Thoracic aorta (tissue), 2 donors: ENCODE measurements at regions not wholly inside any gene's neighbourhood (a gene's known extent, or its start where the extent isn't known, plus 50 kb on each side); places are given as distances from the start of the nearest gene placed in this dataset.

Experiments
- ATAC-seq: fragments of 150-250 bp; one replicate; pipeline ENCODE4 v1.8.0; 2017; ENCODE audit warnings: low read depth; ENCODE audit not compliant: insufficient number of reproducible peaks, low FRiP score
- DNase-seq: peaks from one replicate; pipeline ENCODE4 v3.0.0-alpha.2; 2020; ENCODE audit warnings: low spot score
- H3K27ac ChIP-seq, 2 donors: fragments of 200-600 bp; sonication (generic); 1 replicate in 1 of 2; 2 replicates in 1 of 2; pipeline ENCODE4 v1.5.1; 2016; ENCODE audit warnings: mild to moderate bottlenecking in 2 of 2, moderate library complexity in 2 of 2
- H3K27me3 ChIP-seq: fragments of 200-600 bp; sonication (generic); replicated peaks from 2 replicates; pipeline ENCODE4 v1.6.0; 2016; ENCODE audit warnings: mild to moderate bottlenecking; ENCODE audit not compliant: insufficient read depth
- H3K36me3 ChIP-seq: fragments of 200-600 bp; sonication (generic); one replicate; pipeline ENCODE4 v1.5.1; 2016
- H3K4me1 ChIP-seq, 2 donors: fragments of 200-600 bp; sonication (generic); 1 replicate in 1 of 2; 2 replicates in 1 of 2; pipeline versions ENCODE4 v1.5.1 to v1.6.0; 2016; ENCODE audit warnings: low read depth in 2 of 2, mild to moderate bottlenecking in 1 of 2; ENCODE audit not compliant: control insufficient read depth in 1 of 2
- H3K4me3 ChIP-seq: fragments of 200-600 bp; sonication (generic); 2 replicates; pipeline ENCODE4 v1.5.1; 2016; ENCODE audit warnings: mild to moderate bottlenecking
- H3K9me3 ChIP-seq: fragments of 200-600 bp; sonication (generic); 2 replicates; pipeline ENCODE4 v1.5.1; 2016
- CTCF ChIP-seq: fragments of 200-600 bp; sonication (generic); IDR thresholded peaks from one replicate; pipeline ENCODE4 v1.5.1; 2019; ENCODE audit warnings: antibody characterized with exemption

DNA sequence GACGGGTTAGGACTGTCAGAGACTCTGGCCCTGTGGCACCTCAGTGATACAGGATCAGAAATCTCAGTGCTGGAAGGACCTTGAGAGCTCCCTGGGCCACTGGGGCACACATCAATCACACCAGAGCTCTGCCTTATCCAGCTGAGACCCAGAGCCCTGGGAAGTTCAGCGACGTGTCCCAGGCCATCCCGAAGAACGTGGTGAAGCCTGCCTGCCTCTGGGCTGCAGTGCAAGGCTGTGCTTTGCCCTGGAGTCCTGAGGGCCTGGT, 79.8 kb upstream of the MGMT start:
- DNase-seq (no peak), ATAC-seq (no peak)
- TF ChIP-seq CTCF: no peak
- H3K9me3 ChIP-seq: no peaks in the 10 kb centered on the region
- H3K27me3 ChIP-seq: no peaks in the 10 kb centered on the region
- H3K4me3 ChIP-seq: no peak overlapping the region
- no peaks in the 10 kb centered on the region for H3K36me3 ChIP-seq
- no peak overlapping the region for H3K27ac ChIP-seq
- H3K4me1 ChIP-seq: no peaks in the 10 kb centered on the region

DNA sequence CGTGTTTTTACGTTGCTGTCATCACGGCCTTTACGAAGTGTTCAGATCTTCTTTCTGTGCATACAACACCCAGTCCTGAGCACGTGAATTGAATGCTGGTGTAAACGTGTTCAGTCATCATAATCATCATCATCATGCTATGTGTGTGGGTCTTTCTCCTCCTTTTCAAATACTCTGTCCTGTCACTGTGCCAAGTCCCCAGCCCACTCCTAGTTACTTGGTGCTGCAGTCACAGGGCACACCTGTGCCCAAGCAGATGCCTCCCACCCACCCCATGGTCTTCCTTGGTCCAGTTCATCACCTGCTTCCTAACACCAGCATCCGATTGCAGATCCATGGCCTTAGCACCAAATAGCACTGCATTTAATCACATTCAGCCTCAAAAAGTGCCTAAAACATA, 78.6 kb upstream of the MGMT start:
- H3K4me3 ChIP-seq: no peak overlapping the region
- H3K36me3 ChIP-seq: no peaks in the 10 kb centered on the region
- no peaks in the 10 kb centered on the region for H3K4me1 ChIP-seq
- DNase-seq (no peak), ATAC-seq (no peak)
- no peaks in the 10 kb centered on the region for H3K27me3 ChIP-seq
- no peaks in the 10 kb centered on the region for H3K9me3 ChIP-seq
- no peak overlapping the region for H3K27ac ChIP-seq
- no peak for TF ChIP-seq CTCF

DNA sequence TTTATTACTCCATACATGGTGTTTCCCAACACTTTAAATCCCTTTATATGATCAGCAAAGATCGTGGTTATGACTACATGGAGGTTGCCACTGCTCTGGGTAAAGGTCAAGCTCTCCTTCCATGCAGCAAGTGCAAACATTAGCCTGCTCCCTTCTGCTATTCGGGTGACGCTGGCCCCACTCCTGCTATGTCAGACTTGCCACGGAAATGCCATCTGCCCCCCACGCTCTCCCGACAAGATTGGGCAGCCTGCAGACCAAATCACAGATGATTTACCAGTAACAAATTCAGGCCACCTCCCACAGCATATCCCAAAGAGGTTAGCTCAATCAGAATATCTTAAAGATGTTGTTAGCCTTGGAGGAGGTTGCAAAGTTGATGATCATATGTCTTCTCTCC, 77.8 kb upstream of the MGMT start:
- Histone ChIP-seq H3K27me3 (no peaks in the 10 kb centered on the region), H3K4me3 (no peak overlapping the region), H3K4me1 (no peaks in the 10 kb centered on the region), H3K9me3 (no peaks in the 10 kb centered on the region), H3K36me3 (no peaks in the 10 kb centered on the region), H3K27ac (no peak overlapping the region)
- no peak for DNase-seq
- no peak for ATAC-seq
- TF ChIP-seq CTCF: no peak

DNA sequence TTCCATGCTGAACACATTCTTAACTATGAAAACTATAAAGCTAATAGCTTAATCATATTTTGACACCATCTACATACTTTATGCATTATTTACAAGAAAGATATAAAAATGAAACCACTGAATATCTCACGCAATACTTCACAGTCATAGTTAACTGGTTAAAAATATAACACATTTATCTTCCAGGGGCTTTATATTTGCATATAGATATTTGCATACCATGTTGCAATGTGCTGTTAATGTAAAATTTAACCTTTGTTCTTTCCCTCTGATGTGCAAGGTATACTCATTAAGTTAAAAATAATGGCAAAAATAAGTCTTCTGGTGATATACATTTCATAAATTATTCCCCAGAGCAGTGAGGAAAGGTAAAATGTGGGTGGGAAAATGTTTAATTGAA, 76.9 kb upstream of the MGMT start:
- H3K4me1 ChIP-seq: no peaks in the 10 kb centered on the region
- ATAC-seq (no peak), DNase-seq (no peak)
- H3K27ac ChIP-seq: no peak overlapping the region
- TF ChIP-seq CTCF: no peak
- H3K4me3 ChIP-seq: no peak overlapping the region
- H3K9me3 ChIP-seq: no peaks in the 10 kb centered on the region
- no peaks in the 10 kb centered on the region for H3K36me3 ChIP-seq
- H3K27me3 ChIP-seq: no peaks in the 10 kb centered on the region

DNA sequence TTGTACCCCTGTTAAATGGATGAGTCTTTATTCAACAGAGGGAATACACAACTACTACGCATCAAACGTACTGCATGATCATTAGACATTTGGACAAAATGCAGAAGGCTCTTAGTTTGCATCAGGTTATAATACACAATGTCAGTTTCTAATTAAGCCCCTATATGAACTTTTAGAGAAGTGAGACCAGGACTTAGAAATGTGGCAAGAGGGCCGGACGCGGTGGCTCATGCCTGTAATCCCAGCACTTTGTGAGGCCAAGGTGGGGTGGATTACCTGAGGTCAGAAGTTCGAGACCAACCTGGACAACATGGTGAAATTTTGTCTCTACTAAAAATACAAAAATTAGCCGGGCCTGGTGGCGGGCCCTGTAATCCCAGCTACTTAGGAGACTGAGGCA, 76.3 kb upstream of the MGMT start:
- Histone ChIP-seq H3K4me3 (no peak overlapping the region), H3K27me3 (no peaks in the 10 kb centered on the region), H3K36me3 (no peaks in the 10 kb centered on the region), H3K4me1 (no peaks in the 10 kb centered on the region), H3K27ac (no peak overlapping the region), H3K9me3 (no peaks in the 10 kb centered on the region)
- no peak for ATAC-seq
- no peak for TF ChIP-seq CTCF
- no peak for DNase-seq

- TF ChIP-seq CTCF: no peak
- no peaks in the 10 kb centered on the region for H3K36me3 ChIP-seq
- no peaks in the 10 kb centered on the region for H3K9me3 ChIP-seq
- H3K4me3 ChIP-seq: no peak overlapping the region
- no peaks in the 10 kb centered on the region for H3K4me1 ChIP-seq
- H3K27ac ChIP-seq: no peak overlapping the region
- H3K27me3 ChIP-seq: no peaks in the 10 kb centered on the region
- DNase-seq: no peak
- no peak for ATAC-seq
Measured at GRCh38 chr10:129391464-129391863, 75.6 kb upstream of the MGMT start.
